ENCODE measurements at regions not wholly inside any gene's neighbourhood (a gene's known extent, or its start where the extent isn't known, plus 50 kb on each side); places are given as distances from the start of the nearest gene placed in this dataset.

- no peak for TF ChIP-seq CTCF (IDR thresholded peaks at IDR 0.05; ENCODE audit: insufficient read depth, low read depth, low read length)
- no peak for TF ChIP-seq EZH2 (IDR thresholded peaks at IDR 0.05; ENCODE audit: insufficient read depth, low read length)
Measured at GRCh38 chr3:17910922-17911321, 168.5 kb upstream of the TBC1D5 start.

Data from astrocyte (in vitro differentiated cells and primary cell).